ENCODE measurements at regions not wholly inside any gene's neighbourhood (a gene's known extent, or its start where the extent isn't known, plus 50 kb on each side); places are given as distances from the start of the nearest gene placed in this dataset.

DNA sequence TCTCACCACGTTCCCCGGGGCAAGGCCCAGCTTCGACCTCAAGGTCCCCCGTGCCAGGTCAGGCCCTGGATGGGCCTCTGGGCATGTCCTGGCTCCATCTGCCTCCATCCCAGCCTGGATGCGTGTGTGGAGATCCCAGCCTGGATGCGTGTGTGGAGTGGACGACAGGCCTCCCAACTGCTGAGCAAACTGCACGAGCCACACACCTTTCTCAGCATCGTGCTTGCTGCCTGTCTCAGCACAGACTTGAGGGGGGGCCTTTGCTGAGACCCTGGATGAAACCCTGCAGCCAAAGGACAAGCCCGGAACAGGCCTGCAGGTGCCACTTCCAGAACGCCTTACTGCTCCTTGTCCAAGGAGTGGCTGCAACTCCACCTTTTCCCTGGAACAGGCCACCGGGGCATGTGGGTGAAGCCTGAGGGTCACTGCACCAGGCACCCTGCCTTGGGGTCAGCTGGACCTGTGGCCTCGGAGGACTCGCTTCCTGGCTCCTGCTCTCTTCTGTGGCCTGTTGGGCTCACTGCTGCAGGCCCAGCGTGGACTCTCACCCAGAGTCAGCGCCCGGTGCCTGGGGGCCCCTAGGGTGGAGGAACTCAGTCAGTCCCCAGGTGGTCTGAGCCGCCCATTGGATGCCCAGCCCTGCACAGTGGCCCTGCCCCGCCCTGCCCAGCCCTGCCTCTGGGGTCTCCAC is 176.0 kb downstream of the KIF26A start:
- peak in 1 of 14 experiments; percentile 23 for DNase-seq
- H3K9me3 ChIP-seq (ENCODE audit: control insufficient read depth in 1 of 2, insufficient read depth in 1 of 2, low read length in 2 of 2) = peaks cover 0 to 13% of the 10 kb centered on the region in 2 experiments
- Mint-ChIP-seq H3K27ac (no peak overlapping the region), H3K9me3 (peaks cover 5% of the 10 kb centered on the region), H3K27me3 (no peaks in the 10 kb centered on the region), H3K4me1 (ENCODE audit: low read depth) (no peaks in the 10 kb centered on the region), H3K4me3 (no peak overlapping the region), H3K36me3 (ENCODE audit: low read depth) (no peaks in the 10 kb centered on the region)
- H3K27me3 ChIP-seq (ENCODE audit: control insufficient read depth in 1 of 2, insufficient read depth in 2 of 2, low read length in 2 of 2) = no peaks in the 10 kb centered on the region
- CTCF ChIA-PET = no interaction called here
- intact Hi-C loops (cut with DNase I, micrococcal nuclease) = no loop called here
- TF ChIP-seq, protein P1, sequence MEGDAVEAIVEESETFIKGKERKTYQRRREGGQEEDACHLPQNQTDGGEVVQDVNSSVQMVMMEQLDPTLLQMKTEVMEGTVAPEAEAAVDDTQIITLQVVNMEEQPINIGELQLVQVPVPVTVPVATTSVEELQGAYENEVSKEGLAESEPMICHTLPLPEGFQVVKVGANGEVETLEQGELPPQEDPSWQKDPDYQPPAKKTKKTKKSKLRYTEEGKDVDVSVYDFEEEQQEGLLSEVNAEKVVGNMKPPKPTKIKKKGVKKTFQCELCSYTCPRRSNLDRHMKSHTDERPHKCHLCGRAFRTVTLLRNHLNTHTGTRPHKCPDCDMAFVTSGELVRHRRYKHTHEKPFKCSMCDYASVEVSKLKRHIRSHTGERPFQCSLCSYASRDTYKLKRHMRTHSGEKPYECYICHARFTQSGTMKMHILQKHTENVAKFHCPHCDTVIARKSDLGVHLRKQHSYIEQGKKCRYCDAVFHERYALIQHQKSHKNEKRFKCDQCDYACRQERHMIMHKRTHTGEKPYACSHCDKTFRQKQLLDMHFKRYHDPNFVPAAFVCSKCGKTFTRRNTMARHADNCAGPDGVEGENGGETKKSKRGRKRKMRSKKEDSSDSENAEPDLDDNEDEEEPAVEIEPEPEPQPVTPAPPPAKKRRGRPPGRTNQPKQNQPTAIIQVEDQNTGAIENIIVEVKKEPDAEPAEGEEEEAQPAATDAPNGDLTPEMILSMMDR (IDR thresholded peaks at IDR 0.05) = no peak
- POLR2A ChIA-PET = no interaction called here
- H3K4me1 ChIP-seq (ENCODE audit: insufficient read depth, low read length) = no peaks in the 10 kb centered on the region
- no peak overlapping the region for H3K27ac ChIP-seq (ENCODE audit: low read depth in 1 of 2, low read length in 2 of 2)
- no peaks in the 10 kb centered on the region for H3K36me3 ChIP-seq (ENCODE audit: insufficient read depth, low read length)
- ATAC-seq (ENCODE audit: poor library complexity) = no peak
- H3K4me3 ChIP-seq (ENCODE audit: low read length) = no peak overlapping the region

- H3K27ac ChIP-seq (ENCODE audit: low read depth in 1 of 2, low read length in 2 of 2) = no peak overlapping the region
- Mint-ChIP-seq H3K27ac (no peak overlapping the region), H3K36me3 (ENCODE audit: low read depth) (no peaks in the 10 kb centered on the region), H3K9me3 (peaks cover 5% of the 10 kb centered on the region), H3K4me3 (no peak overlapping the region), H3K27me3 (no peaks in the 10 kb centered on the region), H3K4me1 (ENCODE audit: low read depth) (no peaks in the 10 kb centered on the region)
- peaks cover 0 to 5% of the 10 kb centered on the region in 2 experiments for H3K9me3 ChIP-seq (ENCODE audit: control insufficient read depth in 1 of 2, insufficient read depth in 1 of 2, low read length in 2 of 2)
- no peaks in the 10 kb centered on the region for H3K27me3 ChIP-seq (ENCODE audit: control insufficient read depth in 1 of 2, insufficient read depth in 2 of 2, low read length in 2 of 2)
- ATAC-seq (ENCODE audit: poor library complexity) = no peak
- POLR2A ChIA-PET = no interaction called here
- peak in 1 of 14 experiments; percentile 2 for DNase-seq
- no peaks in the 10 kb centered on the region for H3K36me3 ChIP-seq (ENCODE audit: insufficient read depth, low read length)
- no peak overlapping the region for H3K4me3 ChIP-seq (ENCODE audit: low read length)
- no peaks in the 10 kb centered on the region for H3K4me1 ChIP-seq (ENCODE audit: insufficient read depth, low read length)
- TF ChIP-seq, protein P1 (IDR thresholded peaks at IDR 0.05) = no peak
- CTCF ChIA-PET = no interaction called here
- intact Hi-C loops (cut with DNase I, micrococcal nuclease) = no loop called here
Observed at GRCh38 chr14:104315169-104315568, 176.8 kb downstream of the KIF26A start.

- peak in 1 of 14 experiments; percentile 14 for DNase-seq
- Histone ChIP-seq H3K4me1 (ENCODE audit: insufficient read depth, low read length) (peaks cover under 1% of the 10 kb centered on the region), H3K36me3 (ENCODE audit: insufficient read depth, low read length) (no peaks in the 10 kb centered on the region), H3K9me3 (ENCODE audit: control insufficient read depth in 1 of 2, insufficient read depth in 1 of 2, low read length in 2 of 2) (peaks cover 0 to under 1% of the 10 kb centered on the region in 2 experiments), H3K27ac (ENCODE audit: low read depth in 1 of 2, low read length in 2 of 2) (no peak overlapping the region), H3K27me3 (ENCODE audit: control insufficient read depth in 1 of 2, insufficient read depth in 2 of 2, low read length in 2 of 2) (peaks cover under 1 to 1% of the 10 kb centered on the region in 2 experiments), H3K4me3 (ENCODE audit: low read length) (no peak overlapping the region)
- Mint-ChIP-seq H3K27me3 (no peaks in the 10 kb centered on the region), H3K4me3 (no peak overlapping the region), H3K27ac (no peak overlapping the region), H3K9me3 (peaks cover 4% of the 10 kb centered on the region), H3K4me1 (ENCODE audit: low read depth) (no peaks in the 10 kb centered on the region), H3K36me3 (ENCODE audit: low read depth) (no peaks in the 10 kb centered on the region)
- ChIA-PET POLR2A (no interaction called here), CTCF (no interaction called here)
- TF ChIP-seq, protein P1 (IDR thresholded peaks at IDR 0.05) = no peak
- intact Hi-C loops (cut with DNase I, micrococcal nuclease) = no loop called here
- ATAC-seq (ENCODE audit: poor library complexity) = no peak
Observed at GRCh38 chr14:104315625-104316024, 177.2 kb downstream of the KIF26A start.
